Panc1 (cell line): ENCODE measurements at regions not wholly inside any gene's neighbourhood (a gene's known extent, or its start where the extent isn't known, plus 50 kb on each side); places are given as distances from the start of the nearest gene placed in this dataset.

ENCODE experiments used
- ATAC-seq: fragments of 200-7000 bp; cut with Tn5 transposase; 2 replicates; pipeline ENCODE4 v1.9.1; 2020; ENCODE audit warnings: mild to moderate bottlenecking, moderate library complexity
- BruUV-seq: library from RNA; stranded (reverse); fragments of 400-500 nt; replicated peaks from 2 replicates; lab custom pipeline; 2021; lab: Mats Ljungman, UMichigan
- CTCF ChIA-PET: fragments of 300-600 bp; sonication (Branson Sonifier 250); formaldehyde crosslinking; loops from one replicate; lab custom pipeline; 2022; ENCODE audit warnings: antibody characterized with exemption; lab: Charles Lee
- POLR2A ChIA-PET: fragments of 300-600 bp; sonication (Branson Sonifier 250); formaldehyde crosslinking; loops from one replicate; lab custom pipeline; 2022; ENCODE audit warnings: antibody characterized with exemption; lab: Charles Lee
- DNase-seq: peaks from one replicate; pipeline ENCODE4 v3.0.0-alpha.2; 2010; ENCODE audit warnings: low read depth, low spot score
- H3K27ac ChIP-seq: 2 replicates; pipeline ENCODE4 v1.5.1; 2011; ENCODE audit warnings: mild to moderate bottlenecking, low read length, inconsistent platforms
- H3K27me3 ChIP-seq: fragments of 200-500 bp; sonication (Bioruptor generic); 2 replicates; pipeline ENCODE4 v1.6.0; 2014; ENCODE audit warnings: low read length, inconsistent platforms; ENCODE audit not compliant: control insufficient read depth, insufficient read depth
- H3K36me3 ChIP-seq: fragments of 200-500 bp; sonication (Bioruptor generic); 2 replicates; pipeline ENCODE4 v1.5.1; 2014; ENCODE audit warnings: inconsistent platforms, mild to moderate bottlenecking, low read length, moderate library complexity; ENCODE audit not compliant: control insufficient read depth, insufficient read depth
- H3K4me1 ChIP-seq: 2 replicates; pipeline ENCODE4 v1.5.1; 2011; ENCODE audit warnings: inconsistent platforms, mild to moderate bottlenecking, low read length, moderate library complexity; ENCODE audit not compliant: control insufficient read depth, insufficient read depth
- H3K4me3 ChIP-seq, 2 experiments: 2 replicates each; pipeline ENCODE4 v1.5.1; 2011 to 2012; ENCODE audit warnings: low read depth in 2 of 2, low read length in 2 of 2, mild to moderate bottlenecking in 2 of 2, inconsistent platforms in 1 of 2, moderate library complexity in 1 of 2
- H3K9me3 ChIP-seq: fragments of 200-500 bp; sonication (Bioruptor generic); 2 replicates; pipeline ENCODE4 v1.5.1; 2014; ENCODE audit warnings: low read depth, mild to moderate bottlenecking, inconsistent platforms, low read length, moderate library complexity; ENCODE audit not compliant: control insufficient read depth, insufficient read depth
- POLR2AphosphoS5 ChIP-seq: IDR thresholded peaks from 2 replicates; pipeline ENCODE4 v1.6.1; 2012; ENCODE audit warnings: mild to moderate bottlenecking, low read depth, low read length, moderate library complexity
- SIN3A ChIP-seq: IDR thresholded peaks from 2 replicates; pipeline ENCODE4 v1.6.1; 2012; ENCODE audit warnings: low read depth, mild to moderate bottlenecking, low read length, moderate library complexity, borderline replicate concordance; ENCODE audit not compliant: insufficient read depth
- TCF7L2 ChIP-seq: IDR thresholded peaks from 2 replicates; pipeline ENCODE4 v1.6.1; 2011; ENCODE audit warnings: mild to moderate bottlenecking, low read depth, low read length, inconsistent platforms
- in situ Hi-C: cut with HindIII; loops from 2 replicates; pipeline ENCODE4 v1.10.0; 2016; ENCODE audit warnings: low sequenced_read_pairs, low pct_unique_long_range_greater_than_20kb
- intact Hi-C: fragments of 100-400 bp; cut with micrococcal nuclease; formaldehyde crosslinking; loops from one replicate; pipeline ENCODE4 v1.10.0; 2022; ENCODE audit not compliant: unreplicated experiment
- TF ChIP-seq, protein P1 (sequence below): fragments of 450-650 bp; IDR thresholded peaks from 2 replicates; pipeline ENCODE4 v1.5.1; 2017; ENCODE audit warnings: mild to moderate bottlenecking
- TF ChIP-seq, protein P2 (sequence below), 2 experiments: IDR thresholded peaks; 2 replicates each; pipeline ENCODE4 v1.6.1; 2011 to 2012; ENCODE audit warnings: low read depth in 2 of 2, control low read depth in 1 of 2, low read length in 1 of 2, mild to moderate bottlenecking in 1 of 2, moderate library complexity in 1 of 2; ENCODE audit not compliant: insufficient read depth in 1 of 2

- in situ Hi-C loops = no loop called here
- Histone ChIP-seq H3K4me1 (no peaks in the 10 kb centered on the region), H3K27ac (no peak overlapping the region), H3K36me3 (no peaks in the 10 kb centered on the region), H3K27me3 (no peaks in the 10 kb centered on the region), H3K9me3 (no peaks in the 10 kb centered on the region), H3K4me3 (no peak overlapping the region)
- ATAC-seq (no peak), DNase-seq (no peak)
- no peak for TF ChIP-seq TCF7L2
- TF ChIP-seq POLR2AphosphoS5 = no peak
- TF ChIP-seq, protein P1, sequence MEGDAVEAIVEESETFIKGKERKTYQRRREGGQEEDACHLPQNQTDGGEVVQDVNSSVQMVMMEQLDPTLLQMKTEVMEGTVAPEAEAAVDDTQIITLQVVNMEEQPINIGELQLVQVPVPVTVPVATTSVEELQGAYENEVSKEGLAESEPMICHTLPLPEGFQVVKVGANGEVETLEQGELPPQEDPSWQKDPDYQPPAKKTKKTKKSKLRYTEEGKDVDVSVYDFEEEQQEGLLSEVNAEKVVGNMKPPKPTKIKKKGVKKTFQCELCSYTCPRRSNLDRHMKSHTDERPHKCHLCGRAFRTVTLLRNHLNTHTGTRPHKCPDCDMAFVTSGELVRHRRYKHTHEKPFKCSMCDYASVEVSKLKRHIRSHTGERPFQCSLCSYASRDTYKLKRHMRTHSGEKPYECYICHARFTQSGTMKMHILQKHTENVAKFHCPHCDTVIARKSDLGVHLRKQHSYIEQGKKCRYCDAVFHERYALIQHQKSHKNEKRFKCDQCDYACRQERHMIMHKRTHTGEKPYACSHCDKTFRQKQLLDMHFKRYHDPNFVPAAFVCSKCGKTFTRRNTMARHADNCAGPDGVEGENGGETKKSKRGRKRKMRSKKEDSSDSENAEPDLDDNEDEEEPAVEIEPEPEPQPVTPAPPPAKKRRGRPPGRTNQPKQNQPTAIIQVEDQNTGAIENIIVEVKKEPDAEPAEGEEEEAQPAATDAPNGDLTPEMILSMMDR = no peak
- TF ChIP-seq SIN3A = no peak
- TF ChIP-seq, protein P2, sequence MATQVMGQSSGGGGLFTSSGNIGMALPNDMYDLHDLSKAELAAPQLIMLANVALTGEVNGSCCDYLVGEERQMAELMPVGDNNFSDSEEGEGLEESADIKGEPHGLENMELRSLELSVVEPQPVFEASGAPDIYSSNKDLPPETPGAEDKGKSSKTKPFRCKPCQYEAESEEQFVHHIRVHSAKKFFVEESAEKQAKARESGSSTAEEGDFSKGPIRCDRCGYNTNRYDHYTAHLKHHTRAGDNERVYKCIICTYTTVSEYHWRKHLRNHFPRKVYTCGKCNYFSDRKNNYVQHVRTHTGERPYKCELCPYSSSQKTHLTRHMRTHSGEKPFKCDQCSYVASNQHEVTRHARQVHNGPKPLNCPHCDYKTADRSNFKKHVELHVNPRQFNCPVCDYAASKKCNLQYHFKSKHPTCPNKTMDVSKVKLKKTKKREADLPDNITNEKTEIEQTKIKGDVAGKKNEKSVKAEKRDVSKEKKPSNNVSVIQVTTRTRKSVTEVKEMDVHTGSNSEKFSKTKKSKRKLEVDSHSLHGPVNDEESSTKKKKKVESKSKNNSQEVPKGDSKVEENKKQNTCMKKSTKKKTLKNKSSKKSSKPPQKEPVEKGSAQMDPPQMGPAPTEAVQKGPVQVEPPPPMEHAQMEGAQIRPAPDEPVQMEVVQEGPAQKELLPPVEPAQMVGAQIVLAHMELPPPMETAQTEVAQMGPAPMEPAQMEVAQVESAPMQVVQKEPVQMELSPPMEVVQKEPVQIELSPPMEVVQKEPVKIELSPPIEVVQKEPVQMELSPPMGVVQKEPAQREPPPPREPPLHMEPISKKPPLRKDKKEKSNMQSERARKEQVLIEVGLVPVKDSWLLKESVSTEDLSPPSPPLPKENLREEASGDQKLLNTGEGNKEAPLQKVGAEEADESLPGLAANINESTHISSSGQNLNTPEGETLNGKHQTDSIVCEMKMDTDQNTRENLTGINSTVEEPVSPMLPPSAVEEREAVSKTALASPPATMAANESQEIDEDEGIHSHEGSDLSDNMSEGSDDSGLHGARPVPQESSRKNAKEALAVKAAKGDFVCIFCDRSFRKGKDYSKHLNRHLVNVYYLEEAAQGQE (IDR thresholded peaks at IDR 0.05; ENCODE audit: insufficient read depth in 1 of 2, low read depth in 2 of 2, low read length in 1 of 2) = no peak
- intact Hi-C loops = no loop called here
- no TSS peak for BruUV-seq
- ChIA-PET POLR2A (no interaction called here), CTCF (no interaction called here)
These were observed 296.2 kb upstream of the C16orf82 start for GRCh38 chr16:26770547-26770946.

- H3K36me3 ChIP-seq = no peaks in the 10 kb centered on the region
- ATAC-seq (no peak), DNase-seq (no peak)
- no peak overlapping the region for H3K4me3 ChIP-seq
- H3K27ac ChIP-seq = no peak overlapping the region
- TF ChIP-seq, protein P2 (IDR thresholded peaks at IDR 0.05; ENCODE audit: insufficient read depth in 1 of 2, low read depth in 2 of 2, low read length in 1 of 2) = no peak
- TF ChIP-seq SIN3A (no peak), TCF7L2 (no peak), POLR2AphosphoS5 (no peak)
- TF ChIP-seq, protein P1 = no peak
- no peaks in the 10 kb centered on the region for H3K4me1 ChIP-seq
- in situ Hi-C loops (no loop called here), intact Hi-C loops (no loop called here)
- no peaks in the 10 kb centered on the region; the same call in 1 of the 2 replicates for H3K27me3 ChIP-seq
- POLR2A ChIA-PET = no interaction called here
- BruUV-seq = no TSS peak
- CTCF ChIA-PET = no interaction called here
- no peaks in the 10 kb centered on the region for H3K9me3 ChIP-seq
These were observed 294.2 kb upstream of the C16orf82 start for GRCh38 chr16:26772503-26772902.
